ENCODE measurements at regions not wholly inside any gene's neighbourhood (a gene's known extent, or its start where the extent isn't known, plus 50 kb on each side); places are given as distances from the start of the nearest gene placed in this dataset.

GRCh38 chr6:121531658-121532169 lies 96.3 kb downstream of the GJA1 start:
- Mint-ChIP-seq H3K9me3 (peaks cover 2 to 5% of the 10 kb centered on the region in 2 donors), H3K4me3 (no peak overlapping the region), H3K27me3 (ENCODE audit: low read depth in 2 of 2) (no peaks in the 10 kb centered on the region), H3K27ac (no peak overlapping the region), H3K4me1 (no peaks in the 10 kb centered on the region), H3K36me3 (no peaks in the 10 kb centered on the region)
- H3K9me3 ChIP-seq (ENCODE audit: control insufficient read depth, insufficient read depth, low read length): no peaks in the 10 kb centered on the region
- no peak for TF ChIP-seq CTCF (IDR thresholded peaks at IDR 0.05)
- WGBS (ENCODE audit: insufficient coverage): 41% methylated on average over 4 of the region's 4 CpGs
- H3K36me3 ChIP-seq (ENCODE audit: control insufficient read depth, insufficient read depth, low read length): no peaks in the 10 kb centered on the region
- ATAC-seq: no peak
- no peak overlapping the region for H3K27ac ChIP-seq (ENCODE audit: low read length)
- no peak for DNase-seq
- intact Hi-C loops (cut with micrococcal nuclease): no loop called here
- H3K4me1 ChIP-seq (ENCODE audit: control insufficient read depth, insufficient read depth, low read length): no peaks in the 10 kb centered on the region
- no peaks in the 10 kb centered on the region for H3K27me3 ChIP-seq (ENCODE audit: control insufficient read depth, insufficient read depth, low read length)
- H3K4me3 ChIP-seq (ENCODE audit: low read length): no peak overlapping the region

GRCh38 chr6:121533321-121533841 lies 97.9 kb downstream of the GJA1 start:
- Histone ChIP-seq H3K4me3 (ENCODE audit: low read length) (no peak overlapping the region), H3K36me3 (ENCODE audit: control insufficient read depth, insufficient read depth, low read length) (no peaks in the 10 kb centered on the region), H3K27me3 (ENCODE audit: control insufficient read depth, insufficient read depth, low read length) (no peaks in the 10 kb centered on the region), H3K27ac (ENCODE audit: low read length) (no peak overlapping the region), H3K9me3 (ENCODE audit: control insufficient read depth, insufficient read depth, low read length) (no peaks in the 10 kb centered on the region), H3K4me1 (ENCODE audit: control insufficient read depth, insufficient read depth, low read length) (no peaks in the 10 kb centered on the region)
- no peaks in the 10 kb centered on the region for H3K36me3 Mint-ChIP-seq
- no peaks in the 10 kb centered on the region for H3K4me1 Mint-ChIP-seq
- ATAC-seq (no peak), DNase-seq (no peak)
- H3K27ac Mint-ChIP-seq: no peak overlapping the region
- intact Hi-C loops (cut with micrococcal nuclease): no loop called here
- no peaks in the 10 kb centered on the region for H3K27me3 Mint-ChIP-seq (ENCODE audit: low read depth in 2 of 2)
- WGBS (ENCODE audit: insufficient coverage): 92% methylated on average over 2 of the region's 3 CpGs
- peaks cover 2 to 5% of the 10 kb centered on the region in 2 donors for H3K9me3 Mint-ChIP-seq
- no peak overlapping the region for H3K4me3 Mint-ChIP-seq
- TF ChIP-seq CTCF (IDR thresholded peaks at IDR 0.05): no peak

GRCh38 chr6:121535777-121536176 lies 100.3 kb downstream of the GJA1 start:
- peaks cover 2% of the 10 kb centered on the region in 2 donors for H3K9me3 Mint-ChIP-seq

More at GRCh38 chr6:121535777-121536176, 100.3 kb downstream of the GJA1 start:
- no peak for ATAC-seq
- Mint-ChIP-seq H3K4me1 (no peaks in the 10 kb centered on the region), H3K27me3 (ENCODE audit: low read depth in 2 of 2) (no peaks in the 10 kb centered on the region), H3K36me3 (no peaks in the 10 kb centered on the region), H3K27ac (no peak overlapping the region), H3K4me3 (no peak overlapping the region)
- Histone ChIP-seq H3K9me3 (ENCODE audit: control insufficient read depth, insufficient read depth, low read length) (no peaks in the 10 kb centered on the region), H3K4me3 (ENCODE audit: low read length) (no peak overlapping the region), H3K36me3 (ENCODE audit: control insufficient read depth, insufficient read depth, low read length) (no peaks in the 10 kb centered on the region), H3K27me3 (ENCODE audit: control insufficient read depth, insufficient read depth, low read length) (no peaks in the 10 kb centered on the region), H3K27ac (ENCODE audit: low read length) (no peak overlapping the region), H3K4me1 (ENCODE audit: control insufficient read depth, insufficient read depth, low read length) (no peaks in the 10 kb centered on the region)
- DNase-seq: no peak
- no peak for TF ChIP-seq CTCF (IDR thresholded peaks at IDR 0.05)
- WGBS (ENCODE audit: insufficient coverage): 88% methylated on average over 4 of the region's 4 CpGs
- intact Hi-C loops (cut with micrococcal nuclease): no loop called here
